ENCODE measurements at regions not wholly inside any gene's neighbourhood (a gene's known extent, or its start where the extent isn't known, plus 50 kb on each side); places are given as distances from the start of the nearest gene placed in this dataset.
"Not testable (repeated sequence)": the region's sequence is repeated elsewhere in the genome, so short reads cannot be mapped to it uniquely, and the experiment has no call there.

DNA sequence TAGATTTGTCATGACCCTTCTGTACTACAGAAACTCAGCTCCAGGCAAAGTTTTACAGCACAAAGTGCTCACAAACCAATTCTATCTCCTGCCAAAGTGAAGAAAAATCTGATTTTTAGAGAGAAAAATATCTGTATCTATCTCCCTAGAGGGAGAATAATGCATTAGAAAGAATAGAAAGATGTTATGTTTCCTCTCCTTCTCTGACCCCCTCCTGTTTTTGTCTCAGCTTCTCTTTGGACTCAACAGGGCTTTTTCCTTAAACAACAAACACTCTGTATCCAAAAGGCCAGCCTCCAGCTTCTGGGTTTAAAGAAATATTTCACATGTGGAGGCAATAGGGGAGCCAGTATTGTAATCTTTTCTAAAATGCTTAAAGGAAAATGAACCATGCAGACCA, 627.4 kb downstream of the REEP3 start:
- no peak for DNase-seq

DNA sequence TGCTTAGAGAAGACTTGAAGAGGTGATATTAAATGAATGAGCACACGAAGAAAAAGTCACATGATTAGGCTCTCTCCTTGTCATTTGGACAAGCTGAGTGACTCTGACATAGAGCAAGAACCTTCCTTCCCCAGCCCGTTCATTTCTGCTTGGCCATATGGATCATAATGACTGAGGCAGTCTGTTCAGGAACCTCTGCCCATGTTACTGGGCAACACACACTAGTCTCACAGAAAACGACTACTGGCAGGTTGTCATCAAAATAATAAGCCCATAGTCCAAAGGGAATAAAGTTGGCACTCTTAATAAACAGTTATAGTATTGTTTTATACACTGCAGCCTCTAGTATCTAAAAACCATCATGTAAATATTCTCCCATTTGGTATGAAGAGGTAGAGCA, 635.0 kb downstream of the REEP3 start:
- no peak for DNase-seq

DNA sequence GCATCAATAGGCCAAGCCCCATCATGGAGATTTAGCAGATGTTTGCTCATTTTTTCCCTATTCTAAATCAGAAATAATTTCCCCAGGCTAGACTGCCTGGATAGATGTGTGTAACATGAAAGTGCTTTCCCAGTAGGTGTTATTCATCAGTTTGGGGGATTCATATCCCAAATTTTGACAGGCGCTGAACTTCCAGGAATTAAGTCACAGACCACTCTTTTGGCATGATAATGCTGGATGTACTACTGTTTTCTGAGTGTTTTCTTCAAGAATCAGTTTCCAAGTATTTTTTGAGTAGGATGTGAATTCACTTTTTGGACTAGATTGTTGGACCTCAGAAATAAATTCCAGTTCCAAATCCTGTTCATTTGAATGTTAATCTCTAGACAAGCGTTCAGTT, 637.4 kb downstream of the REEP3 start:
- no peak for DNase-seq

DNA sequence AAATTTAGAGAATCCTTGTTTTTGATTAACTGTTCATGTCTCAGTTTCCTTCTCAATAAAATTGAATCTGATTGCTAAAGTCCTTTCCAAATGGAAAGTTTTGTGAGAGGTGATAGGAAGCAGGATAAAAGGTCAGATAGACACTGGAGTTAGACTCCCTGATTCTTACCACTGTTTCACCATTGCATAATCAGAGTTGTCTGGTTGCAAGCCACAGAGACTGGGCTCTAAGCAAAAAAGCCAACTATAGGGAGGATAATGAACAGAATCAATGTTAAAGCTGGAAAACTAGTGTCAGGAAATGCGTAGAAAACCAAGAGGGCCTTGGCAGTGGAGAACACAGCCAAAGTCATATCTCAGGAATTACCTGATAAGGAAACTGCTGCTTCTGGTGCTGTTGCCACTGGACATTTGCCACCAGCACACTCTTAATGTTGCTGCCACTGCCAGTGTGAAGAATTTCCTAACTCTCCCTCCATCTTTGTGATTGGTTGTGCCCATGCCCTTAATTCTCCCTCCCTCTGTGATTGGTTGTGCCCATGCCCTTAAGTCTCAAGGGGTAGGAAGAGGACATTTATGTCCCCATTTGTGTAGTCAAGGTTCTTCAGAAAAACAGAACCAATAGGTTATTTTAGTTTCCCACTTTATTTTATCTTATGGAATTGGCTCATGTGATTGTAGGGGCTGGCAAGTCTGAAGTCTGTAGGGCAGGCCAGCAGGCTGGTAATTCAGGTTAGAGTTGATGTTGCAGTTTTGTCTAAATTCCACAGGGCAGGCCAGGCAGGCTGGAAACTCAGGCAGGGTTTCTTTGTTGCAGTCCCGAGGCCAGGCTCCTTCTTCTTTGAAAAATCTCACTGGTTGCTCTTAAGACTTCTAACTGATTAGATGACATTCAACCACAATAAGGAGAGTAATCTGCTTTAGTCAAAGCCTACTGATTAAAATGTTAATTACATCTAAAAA, 639.0 kb downstream of the REEP3 start:
- no peak for DNase-seq

DNA sequence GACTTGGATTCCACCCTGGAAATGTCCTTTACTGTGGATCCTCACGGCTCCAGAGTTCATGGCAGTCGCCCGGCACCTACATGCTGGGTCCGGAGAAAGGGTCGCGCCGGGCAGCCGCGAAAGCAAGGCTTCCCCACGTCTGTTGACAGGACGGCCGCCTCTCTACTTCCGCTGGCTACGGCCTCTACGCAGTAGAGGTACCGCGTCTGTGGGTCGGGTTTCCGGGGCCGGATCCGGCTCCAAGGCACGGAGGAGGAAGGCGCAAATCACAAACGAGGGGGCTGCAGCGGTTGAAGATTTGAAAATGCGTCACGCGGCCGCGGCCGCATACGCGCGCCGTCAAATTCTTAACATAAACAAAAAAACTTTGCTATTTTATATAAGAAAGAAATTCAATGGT, 649.6 kb downstream of the REEP3 start:
- no peak for DNase-seq

DNA sequence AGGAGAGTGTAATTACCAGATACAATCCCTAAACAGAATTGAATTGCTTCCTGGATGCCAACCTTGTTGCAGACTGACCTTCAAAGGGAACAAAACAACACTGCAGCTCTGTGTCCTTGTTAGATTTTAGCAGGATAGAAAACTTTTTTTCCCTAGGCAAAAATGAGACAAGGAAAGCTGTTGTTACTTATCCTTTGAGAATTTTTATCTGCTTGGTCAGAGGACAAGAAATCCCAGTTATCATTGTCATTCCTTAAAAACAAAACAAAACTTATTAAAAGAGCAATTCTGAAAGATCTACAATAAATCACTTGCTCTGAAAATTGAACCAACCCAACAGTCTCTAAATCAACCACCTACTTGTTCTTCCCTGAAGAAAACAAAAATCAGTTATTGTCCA, 652.6 kb downstream of the REEP3 start:
- no peak for DNase-seq

DNA sequence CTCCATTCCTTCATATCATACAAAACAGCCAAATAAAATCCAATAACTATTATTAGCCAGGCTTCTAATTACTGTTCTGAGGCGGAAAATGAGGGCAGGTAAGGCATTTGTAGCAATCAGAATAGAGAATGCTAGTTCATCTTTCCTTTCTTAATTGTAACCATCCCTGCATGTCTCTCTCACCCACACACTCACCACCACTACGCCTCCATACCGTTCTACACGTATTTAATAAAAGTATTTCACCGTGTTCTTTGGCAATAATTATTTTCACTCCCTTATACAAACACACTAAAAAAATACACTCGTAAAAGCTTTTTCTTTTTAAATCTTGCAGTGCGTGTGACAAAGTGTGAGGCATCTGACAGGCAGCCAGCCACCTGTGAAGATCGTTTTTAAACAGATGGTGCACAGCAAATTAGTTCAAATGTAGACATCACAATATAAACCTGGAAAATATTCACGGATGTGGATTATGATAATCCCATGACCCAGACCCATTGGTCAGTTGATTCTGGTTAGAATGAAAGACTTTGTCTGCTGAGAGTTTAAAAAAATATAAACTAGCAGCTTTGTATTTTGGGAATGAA, 653.6 kb downstream of the REEP3 start:
- DNase-seq = no peak

DNA sequence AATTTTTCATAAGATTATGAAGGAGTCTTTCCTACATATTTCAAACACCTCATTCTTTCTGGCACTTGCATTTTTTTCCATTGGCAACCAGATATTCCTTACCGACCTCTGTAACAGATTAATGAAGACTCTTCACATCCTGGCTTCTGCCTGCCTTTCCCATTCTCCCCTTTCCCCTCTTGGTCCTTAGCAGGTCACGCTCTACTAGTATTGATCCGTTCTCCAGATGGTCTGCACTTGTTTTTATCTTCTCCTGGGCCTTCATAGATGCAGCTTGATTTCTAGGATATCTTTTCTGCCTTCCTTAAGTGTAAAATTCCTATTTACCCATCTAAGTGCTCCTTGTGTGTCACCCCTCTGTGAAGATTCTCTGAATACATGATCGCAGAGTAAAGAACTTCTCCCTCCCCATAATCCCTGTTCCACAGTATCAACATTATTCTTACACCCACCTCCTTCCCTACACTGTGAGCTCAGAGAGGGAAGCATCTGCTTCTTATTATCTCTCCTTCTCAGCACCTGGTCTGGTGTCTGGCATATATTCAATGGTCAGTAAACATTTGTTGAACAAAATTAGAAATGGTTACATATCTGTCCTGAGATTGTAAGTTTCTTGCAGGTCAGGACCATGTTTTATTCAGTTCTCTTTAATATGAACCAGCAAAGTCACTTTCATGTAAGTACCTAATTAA, 654.2 kb downstream of the REEP3 start:
- no peak for DNase-seq

DNA sequence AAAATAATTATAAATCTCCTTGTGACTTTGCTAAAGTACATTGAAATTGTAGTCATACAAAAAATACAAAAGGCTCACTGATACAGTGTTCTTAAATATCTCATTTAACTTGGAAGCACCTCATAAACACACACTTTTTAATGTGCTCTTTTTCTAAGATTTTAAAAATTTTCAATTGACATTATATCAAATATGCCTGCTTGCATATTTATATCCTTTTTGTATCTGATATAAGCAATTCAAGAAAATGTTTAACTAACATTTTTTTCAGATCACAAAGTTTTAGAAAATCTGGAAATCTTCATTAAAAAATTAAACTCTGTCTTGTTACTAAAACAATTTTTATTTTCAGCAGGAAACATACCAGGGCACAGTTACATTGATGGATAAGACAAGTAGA, 661.5 kb downstream of the REEP3 start:
- no peak for DNase-seq

DNA sequence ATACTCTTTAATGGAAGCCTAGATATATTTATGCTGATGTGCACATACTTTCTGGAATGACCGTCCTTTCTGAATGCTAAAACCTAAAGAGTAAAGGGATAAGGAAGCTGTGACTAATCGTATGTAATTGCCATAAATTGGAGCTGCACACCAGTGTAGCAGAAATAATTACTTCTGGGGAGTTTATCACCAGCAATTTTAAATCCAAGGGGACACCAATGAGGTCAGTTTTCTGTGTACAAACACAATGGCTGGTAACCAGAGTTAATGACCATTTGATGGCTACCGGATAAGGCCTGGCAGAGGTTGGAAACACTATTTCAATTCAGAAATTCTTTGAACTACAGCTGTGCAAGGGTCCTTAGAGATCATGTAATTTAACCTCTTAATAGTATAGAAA, 670.1 kb downstream of the REEP3 start:
- no peak for DNase-seq

DNA sequence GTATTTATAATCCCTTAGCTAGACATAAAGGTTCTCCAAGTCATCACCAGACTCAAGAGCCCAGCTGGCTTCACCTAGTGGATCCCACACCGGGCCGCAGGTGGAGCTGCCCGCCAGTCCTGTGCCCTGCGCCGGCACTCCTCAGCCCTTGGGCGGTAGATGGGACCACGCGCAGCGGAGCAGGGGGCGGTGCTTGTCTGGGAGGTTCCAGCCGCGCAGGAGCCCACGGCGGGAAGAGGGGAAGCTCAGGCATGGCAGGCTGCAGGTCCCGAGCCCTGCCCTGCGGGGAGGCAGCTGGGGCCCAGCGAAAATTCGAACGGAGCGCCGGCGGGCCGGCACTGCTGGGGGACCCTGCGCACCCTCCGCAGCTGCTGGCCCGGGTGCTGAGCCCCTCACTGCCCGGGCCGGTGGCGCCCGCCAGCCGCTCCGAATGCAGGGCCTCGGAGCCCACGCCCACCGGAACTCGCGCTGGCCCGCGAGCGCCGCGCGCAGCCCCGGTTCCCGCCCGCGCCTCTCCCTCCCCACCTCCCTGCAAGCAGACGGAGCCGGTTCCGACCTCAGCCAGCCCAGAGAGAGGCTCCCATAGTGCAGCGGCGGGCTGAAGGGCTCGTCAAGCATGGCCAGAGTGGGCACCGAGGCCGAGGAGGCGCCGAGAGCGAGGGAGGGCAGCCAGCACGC, 675.6 kb downstream of the REEP3 start:
- DNase-seq = no peak

DNA sequence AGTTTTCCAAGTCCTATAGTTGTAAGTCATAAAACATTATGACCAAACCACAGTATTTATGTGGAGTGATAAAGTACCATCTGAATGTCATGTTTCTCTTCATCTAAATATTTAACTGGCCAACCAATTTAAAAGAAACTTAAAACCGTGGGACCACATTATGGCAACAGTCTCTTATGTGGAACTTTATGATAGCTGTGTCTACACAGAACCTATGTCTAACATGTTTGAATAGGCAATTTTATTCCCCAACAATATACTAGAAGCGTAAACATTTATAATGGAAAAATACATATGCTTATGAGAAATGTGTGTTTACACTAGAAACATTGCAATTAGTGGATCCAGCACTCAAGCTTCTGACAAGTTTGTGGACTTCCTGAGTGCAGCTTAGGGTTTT, 680.7 kb downstream of the REEP3 start:
- no peak for DNase-seq

DNA sequence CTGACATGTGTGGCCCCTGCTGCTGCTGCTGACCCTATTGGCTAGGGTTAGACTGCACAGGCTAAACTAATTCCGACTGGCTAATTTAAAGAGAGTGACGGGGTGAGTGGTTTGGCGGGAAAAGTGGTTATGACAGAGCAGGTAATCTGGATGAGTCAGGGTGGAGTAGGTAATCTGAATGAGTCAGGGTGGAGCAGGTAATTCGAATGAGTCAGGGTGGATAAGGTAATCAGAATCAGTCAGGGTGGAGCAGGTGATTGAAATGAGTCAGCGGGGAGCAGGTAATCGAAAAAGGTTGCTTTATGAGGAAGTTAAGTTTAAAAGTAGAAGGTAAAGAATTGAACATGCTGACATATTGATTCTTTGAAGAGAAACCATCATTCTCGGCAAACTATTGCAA, 683.3 kb downstream of the REEP3 start:
- not testable (repeated sequence) for DNase-seq

DNA sequence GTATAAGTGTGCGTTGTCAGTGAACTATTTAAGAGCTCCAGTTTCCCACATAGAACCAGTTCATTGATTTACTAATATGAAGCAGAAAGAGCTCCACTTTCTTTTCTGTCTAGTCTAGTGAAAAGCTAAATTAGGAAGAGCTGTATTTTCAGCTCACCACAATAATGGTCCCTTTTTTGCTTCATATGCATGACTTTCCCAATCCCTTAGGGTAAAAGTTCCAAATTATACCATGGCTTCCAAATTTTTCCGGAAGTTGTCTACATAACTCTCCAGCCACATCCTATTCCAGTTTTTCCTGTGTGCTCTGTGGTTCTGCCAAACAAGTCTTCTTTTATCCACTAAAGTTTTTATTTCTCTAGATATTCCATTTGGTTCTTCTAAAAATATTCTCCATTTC, 685.2 kb downstream of the REEP3 start:
- no peak for DNase-seq

DNA sequence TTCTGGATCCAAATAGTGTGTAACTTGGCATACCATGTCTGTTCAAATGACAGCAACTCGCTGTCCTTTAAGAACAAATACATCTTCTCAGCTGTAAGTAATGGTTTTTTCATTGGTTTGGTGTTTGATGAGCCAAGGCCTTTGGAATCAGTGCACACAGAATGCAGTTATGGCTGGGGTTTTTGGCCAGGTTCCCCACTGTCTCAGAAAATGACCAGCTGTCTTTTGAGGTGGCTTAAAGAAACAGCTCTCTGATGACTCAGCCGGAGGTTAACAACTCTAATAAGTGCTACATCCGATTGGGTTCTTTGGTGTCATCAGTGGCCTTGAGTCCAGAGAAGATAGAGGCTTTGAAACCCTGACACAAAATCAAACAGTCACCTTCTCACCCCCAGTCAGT, 688.4 kb downstream of the REEP3 start:
- DNase-seq = no peak

DNA sequence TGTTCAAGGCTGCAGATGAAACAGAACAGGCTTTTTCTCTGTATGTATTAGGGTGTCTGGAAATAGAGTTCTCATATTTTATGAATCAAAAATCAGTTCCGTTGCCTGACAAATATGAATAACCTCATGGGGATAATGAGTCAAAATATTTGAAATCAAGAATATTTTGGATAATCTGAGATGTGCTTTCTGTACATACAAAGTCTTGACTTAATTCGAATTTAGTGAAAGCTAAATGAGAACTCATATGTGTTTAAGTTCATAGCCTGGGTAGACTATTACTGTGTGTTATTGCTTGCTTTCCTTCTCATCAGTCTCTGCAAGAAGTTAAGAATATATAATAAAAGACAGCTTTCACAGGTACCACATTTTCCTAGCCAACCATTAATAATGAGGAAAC, 689.0 kb downstream of the REEP3 start:
- no peak for DNase-seq

DNA sequence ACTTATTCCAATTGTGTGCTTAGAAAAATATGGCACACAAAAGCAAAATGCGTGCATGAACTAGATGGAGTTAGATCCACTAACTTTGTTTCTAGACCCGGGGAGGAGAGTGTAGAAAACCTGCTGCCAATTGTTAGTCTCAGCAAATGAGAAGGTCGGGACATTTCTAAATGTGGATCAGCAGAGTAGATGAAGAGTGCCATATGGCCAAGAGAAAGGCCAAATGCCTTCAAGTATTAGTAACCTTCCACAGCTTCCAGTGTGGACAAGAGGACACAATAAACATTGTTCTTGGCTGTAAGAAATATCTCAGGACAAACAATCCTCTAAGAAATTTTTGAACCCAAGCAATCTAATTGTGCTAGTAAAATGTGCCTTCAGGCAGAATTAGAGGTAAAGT, 690.3 kb downstream of the REEP3 start:
- no peak for DNase-seq

DNA sequence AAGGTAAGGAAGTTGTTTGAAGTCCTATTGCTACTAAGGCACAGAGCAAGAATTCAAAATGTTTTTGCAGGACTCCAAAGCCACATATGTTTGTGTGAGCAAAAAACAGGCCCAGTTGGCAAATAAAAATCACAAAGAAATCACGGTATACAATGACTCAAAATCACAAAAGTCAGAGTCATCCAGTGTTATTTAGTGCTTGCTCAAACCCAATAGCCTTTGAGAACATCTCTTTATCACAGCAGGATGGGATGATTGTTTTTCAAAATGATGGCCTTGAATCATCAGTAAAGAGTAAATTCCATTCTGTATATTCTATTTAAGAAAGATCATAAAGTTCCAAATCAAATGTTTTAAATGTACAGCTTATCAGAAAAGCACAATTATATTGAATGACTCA, 693.9 kb downstream of the REEP3 start:
- DNase-seq = no peak

DNA sequence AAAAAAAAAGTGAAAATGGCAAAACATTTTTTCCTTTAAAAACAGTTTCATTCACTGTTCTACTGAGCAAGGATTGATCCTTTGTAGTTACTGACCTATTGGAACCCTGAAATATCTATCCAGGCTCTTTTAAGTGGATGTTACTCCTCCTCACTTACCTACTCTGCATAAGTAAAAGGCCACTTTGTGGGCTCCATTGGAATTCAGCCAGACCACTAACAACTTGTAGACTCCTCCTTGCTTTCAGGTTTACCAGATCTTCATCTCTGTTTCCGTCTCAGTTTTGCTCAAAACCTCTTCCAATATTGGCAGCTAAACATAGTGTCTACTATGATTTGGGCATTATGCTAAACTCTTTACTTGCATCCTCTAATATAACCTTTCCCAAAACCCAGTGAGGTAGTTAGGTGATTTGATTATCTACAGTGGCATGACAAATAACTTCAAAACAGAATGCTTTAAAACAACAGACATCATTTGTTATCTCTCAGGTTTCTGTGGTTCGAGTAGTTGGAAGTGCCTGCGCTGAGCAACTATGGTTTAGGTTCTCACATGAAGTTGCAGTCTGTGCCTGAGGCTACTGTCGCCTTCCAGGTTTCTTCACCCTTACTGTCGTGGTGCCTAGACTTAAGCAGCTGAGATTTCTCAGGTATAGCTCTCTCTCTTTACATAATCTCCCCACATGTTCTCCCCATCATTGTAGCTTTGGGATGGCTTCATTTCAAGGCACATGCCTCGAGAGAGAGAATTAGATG, 698.2 kb downstream of the REEP3 start:
- DNase-seq = no peak

DNA sequence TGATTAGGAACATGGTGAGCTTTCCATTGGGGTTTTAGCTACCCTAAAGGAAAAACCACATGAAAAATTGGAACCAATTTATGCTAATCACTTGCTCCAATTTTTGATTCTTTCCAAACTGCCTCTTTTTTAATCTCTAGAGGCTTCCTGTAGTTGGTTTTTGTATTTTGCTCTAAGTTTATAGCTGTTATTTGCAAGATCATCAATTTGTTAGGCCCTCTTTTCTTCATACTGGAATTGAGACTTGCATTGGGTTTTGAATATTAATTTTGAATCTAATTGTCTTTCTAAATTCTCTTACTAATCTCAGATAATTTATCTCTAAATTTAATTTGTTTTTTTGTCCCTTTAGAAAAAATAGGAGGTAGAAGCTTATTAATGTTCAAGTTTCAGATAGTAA, 713.3 kb downstream of the REEP3 start:
- no peak for DNase-seq

DNA sequence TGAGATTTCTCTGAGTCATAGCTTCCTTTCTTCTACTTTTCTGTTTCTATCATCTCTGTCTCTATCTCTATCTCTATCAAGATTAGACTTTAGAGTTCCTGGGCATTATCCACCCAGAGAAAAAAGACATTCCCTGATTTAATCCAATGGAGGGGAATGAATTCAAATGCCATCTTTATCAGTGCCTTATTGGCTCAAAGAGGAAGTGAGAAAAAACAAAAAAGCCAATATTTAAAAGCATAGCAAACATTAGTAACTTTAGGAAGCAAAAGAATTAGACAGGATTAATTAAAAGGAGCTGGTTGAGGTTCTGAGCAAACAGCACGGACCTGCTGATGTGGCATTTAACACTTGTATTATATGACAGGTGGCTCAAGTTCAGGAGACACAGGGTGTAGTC, 736.5 kb downstream of the REEP3 start:
- no peak for DNase-seq

DNA sequence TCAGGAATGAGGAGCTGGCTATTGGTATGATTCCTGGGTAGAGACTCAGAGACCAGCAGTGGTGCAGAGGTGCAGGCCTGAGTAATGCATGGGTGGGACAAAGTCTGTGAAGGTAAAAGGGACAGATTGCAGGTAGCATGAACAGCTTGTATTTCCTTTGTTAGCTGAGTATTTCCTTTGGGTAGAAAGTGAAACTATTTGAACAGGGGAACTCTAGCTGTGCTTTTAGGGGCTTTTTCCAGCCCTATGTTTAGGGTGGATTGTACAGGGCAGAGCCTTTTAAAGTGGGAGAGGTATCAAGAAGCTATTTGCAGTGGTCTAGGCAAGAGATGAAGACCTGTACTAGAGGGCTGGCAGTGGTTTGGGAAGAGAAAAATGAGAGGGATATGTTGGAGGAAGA, 739.9 kb downstream of the REEP3 start:
- no peak for DNase-seq

DNA sequence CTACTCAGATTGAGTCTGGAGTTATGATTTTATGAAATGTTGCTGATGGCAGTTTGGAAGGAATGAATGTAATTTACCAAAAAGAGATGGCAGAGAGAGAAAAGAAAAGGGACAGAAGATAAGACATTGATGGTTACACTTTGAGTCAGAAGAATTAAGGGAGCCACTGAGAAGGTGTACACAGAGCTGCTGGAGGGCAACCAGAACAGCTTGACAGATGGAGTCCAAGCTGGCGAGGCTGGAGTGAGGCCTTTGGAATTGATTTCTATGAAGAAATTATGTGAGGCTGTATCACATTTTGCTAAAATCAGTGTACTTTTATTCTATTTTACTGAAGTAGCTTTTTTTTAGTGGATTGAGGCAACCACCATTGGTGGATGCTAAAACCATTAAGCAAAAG, 740.5 kb downstream of the REEP3 start:
- DNase-seq = no peak
